Endodermal cell (in vitro differentiated cells): ENCODE measurements at regions not wholly inside any gene's neighbourhood (a gene's known extent, or its start where the extent isn't known, plus 50 kb on each side); places are given as distances from the start of the nearest gene placed in this dataset.

Experiments
- DNase-seq: peaks from one replicate; pipeline ENCODE4 v3.0.0-alpha.2; 2017
- H3K27ac ChIP-seq: 2 replicates; pipeline ENCODE4 v1.5.1; 2013; ENCODE audit warnings: mild to moderate bottlenecking, low read depth, low read length, moderate library complexity
- H3K27me3 ChIP-seq: 2 replicates; pipeline ENCODE4 v1.6.1; 2013; ENCODE audit warnings: mild to moderate bottlenecking, low read length, moderate library complexity; ENCODE audit not compliant: insufficient read depth, control insufficient read depth, poor library complexity, severe bottlenecking
- H3K36me3 ChIP-seq: 2 replicates; pipeline ENCODE4 v1.7.0; 2013; ENCODE audit warnings: mild to moderate bottlenecking, low read length, moderate library complexity; ENCODE audit not compliant: control insufficient read depth, insufficient read depth
- H3K4me1 ChIP-seq: one replicate; pipeline ENCODE4 v1.7.0; 2013; ENCODE audit warnings: low read length; ENCODE audit not compliant: control insufficient read depth, insufficient read depth
- H3K4me3 ChIP-seq: 2 replicates; pipeline ENCODE4 v1.5.1; 2013; ENCODE audit warnings: mild to moderate bottlenecking, low read length, moderate library complexity
- H3K9ac ChIP-seq: 2 replicates; pipeline ENCODE4 v1.6.1; 2013; ENCODE audit warnings: mild to moderate bottlenecking, low read length, moderate library complexity; ENCODE audit not compliant: poor library complexity, severe bottlenecking; ENCODE audit errors: extremely low read depth
- H3K9me3 ChIP-seq: 2 replicates; pipeline ENCODE4 v1.6.1; 2013; ENCODE audit warnings: mild to moderate bottlenecking, low read length, moderate library complexity; ENCODE audit not compliant: control insufficient read depth
- H3K27ac Mint-ChIP-seq: 2 replicates; pipeline ENCODE4 v1.8.0; 2020; ENCODE audit warnings: mixed read lengths
- H3K27me3 Mint-ChIP-seq: 2 replicates; pipeline ENCODE4 v1.8.0; 2021; ENCODE audit warnings: mild to moderate bottlenecking, mixed read lengths; ENCODE audit not compliant: insufficient read depth
- H3K36me3 Mint-ChIP-seq: 2 replicates; pipeline ENCODE4 v1.8.0; 2020; ENCODE audit warnings: low read depth, mixed read lengths
- H3K4me1 Mint-ChIP-seq: 2 replicates; pipeline ENCODE4 v1.8.0; 2020; ENCODE audit warnings: mixed read lengths
- H3K4me3 Mint-ChIP-seq: 2 replicates; pipeline ENCODE4 v1.8.0; 2020; ENCODE audit warnings: mild to moderate bottlenecking, moderate library complexity, mixed read lengths
- H3K9me3 Mint-ChIP-seq: 2 replicates; pipeline ENCODE4 v1.8.0; 2020; ENCODE audit warnings: mild to moderate bottlenecking, mixed read lengths
- WGBS, 2 experiments: methylation state at CpG; one replicate each; pipeline versions ENCODE4 v1.1.5 to v1.1.7; 2013; ENCODE audit warnings: missing lambda C conversion rate in 2 of 2, mixed read lengths in 1 of 2; ENCODE audit not compliant: insufficient coverage in 1 of 2, insufficient read length in 1 of 2; 5-methylcytosine and 5-hydroxymethylcytosine counted together
- TF ChIP-seq, protein P1 (sequence below): fragments of 200-600 bp; sonication (generic); conservative IDR thresholded peaks from 2 replicates; pipeline ENCODE4 v1.5.0; 2021; ENCODE audit warnings: antibody characterized with exemption, mild to moderate bottlenecking

DNA sequence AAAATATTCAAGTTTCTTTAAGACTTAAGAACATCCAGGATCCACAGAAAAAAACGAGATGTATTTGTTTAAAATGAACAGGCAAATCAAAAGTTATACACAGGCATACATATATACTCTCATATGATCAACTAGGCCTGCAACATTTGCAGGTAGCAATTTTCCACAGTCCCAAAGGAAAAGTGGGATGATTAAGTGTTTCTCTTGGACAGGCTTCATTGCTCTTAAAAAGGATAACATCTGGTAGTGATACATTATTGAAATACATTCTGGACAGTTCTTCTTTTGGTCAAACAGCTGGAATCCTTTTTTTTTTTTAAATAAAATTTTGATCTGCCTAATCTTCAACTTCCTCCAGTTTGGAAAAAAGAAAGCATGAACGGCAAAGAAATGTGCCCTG is 114.8 kb upstream of the TDRD3 start:
- H3K27me3 ChIP-seq: peaks cover 5% of the 10 kb centered on the region
- H3K4me3 ChIP-seq: no peak overlapping the region
- 73% methylated on average over 2 of the region's 2 CpGs; no CpG with 5 or more reads in 1 of the 2 experiments for WGBS, 2 experiments
- H3K27ac Mint-ChIP-seq: no peak overlapping the region
- H3K4me3 Mint-ChIP-seq: no peak overlapping the region
- H3K9me3 ChIP-seq: no peaks in the 10 kb centered on the region
- no peaks in the 10 kb centered on the region for H3K36me3 ChIP-seq
- H3K9ac ChIP-seq: no peak overlapping the region
- DNase-seq: no peak
- H3K4me1 ChIP-seq: peaks cover 2% of the 10 kb centered on the region
- peaks cover 3% of the 10 kb centered on the region for H3K9me3 Mint-ChIP-seq
- peaks cover 1% of the 10 kb centered on the region for H3K36me3 Mint-ChIP-seq
- H3K4me1 Mint-ChIP-seq: peaks cover 6% of the 10 kb centered on the region
- peaks cover 7% of the 10 kb centered on the region for H3K27me3 Mint-ChIP-seq
- no peak overlapping the region for H3K27ac ChIP-seq
- TF ChIP-seq, protein P1, sequence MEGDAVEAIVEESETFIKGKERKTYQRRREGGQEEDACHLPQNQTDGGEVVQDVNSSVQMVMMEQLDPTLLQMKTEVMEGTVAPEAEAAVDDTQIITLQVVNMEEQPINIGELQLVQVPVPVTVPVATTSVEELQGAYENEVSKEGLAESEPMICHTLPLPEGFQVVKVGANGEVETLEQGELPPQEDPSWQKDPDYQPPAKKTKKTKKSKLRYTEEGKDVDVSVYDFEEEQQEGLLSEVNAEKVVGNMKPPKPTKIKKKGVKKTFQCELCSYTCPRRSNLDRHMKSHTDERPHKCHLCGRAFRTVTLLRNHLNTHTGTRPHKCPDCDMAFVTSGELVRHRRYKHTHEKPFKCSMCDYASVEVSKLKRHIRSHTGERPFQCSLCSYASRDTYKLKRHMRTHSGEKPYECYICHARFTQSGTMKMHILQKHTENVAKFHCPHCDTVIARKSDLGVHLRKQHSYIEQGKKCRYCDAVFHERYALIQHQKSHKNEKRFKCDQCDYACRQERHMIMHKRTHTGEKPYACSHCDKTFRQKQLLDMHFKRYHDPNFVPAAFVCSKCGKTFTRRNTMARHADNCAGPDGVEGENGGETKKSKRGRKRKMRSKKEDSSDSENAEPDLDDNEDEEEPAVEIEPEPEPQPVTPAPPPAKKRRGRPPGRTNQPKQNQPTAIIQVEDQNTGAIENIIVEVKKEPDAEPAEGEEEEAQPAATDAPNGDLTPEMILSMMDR: no peak

DNA sequence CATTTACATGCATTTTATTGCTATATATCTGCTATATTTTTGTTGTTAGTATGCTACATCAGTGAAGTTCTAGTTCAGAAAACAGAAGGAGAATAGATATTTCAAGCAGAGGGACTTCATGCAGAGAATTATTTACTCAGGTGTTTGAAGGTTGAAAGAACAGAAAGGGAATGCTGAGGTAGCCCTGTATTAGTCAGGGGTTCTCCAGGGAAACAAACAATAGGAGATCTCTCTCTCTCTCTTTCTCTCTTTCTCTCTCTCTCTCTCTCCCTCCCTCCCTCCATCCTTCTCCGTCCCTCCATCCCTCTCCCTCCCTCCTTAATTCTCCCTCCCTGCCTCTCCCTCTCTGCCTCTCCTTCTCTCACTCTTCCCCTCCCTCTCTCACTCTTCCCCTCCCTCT is 114.3 kb upstream of the TDRD3 start:
- no peak overlapping the region for H3K4me3 Mint-ChIP-seq
- TF ChIP-seq, protein P1: no peak
- H3K4me1 Mint-ChIP-seq: peaks cover 6% of the 10 kb centered on the region
- H3K9ac ChIP-seq: peak overlapping the region; percentile 2
- H3K27me3 ChIP-seq: peaks cover 5% of the 10 kb centered on the region
- H3K27ac ChIP-seq: no peak overlapping the region
- H3K9me3 ChIP-seq: no peaks in the 10 kb centered on the region
- H3K9me3 Mint-ChIP-seq: peaks cover 3% of the 10 kb centered on the region
- peaks cover 1% of the 10 kb centered on the region for H3K36me3 Mint-ChIP-seq
- no peaks in the 10 kb centered on the region for H3K36me3 ChIP-seq
- DNase-seq: no peak
- H3K27ac Mint-ChIP-seq: no peak overlapping the region
- peaks cover 6% of the 10 kb centered on the region for H3K27me3 Mint-ChIP-seq
- H3K4me1 ChIP-seq: peaks cover 2% of the 10 kb centered on the region
- no peak overlapping the region for H3K4me3 ChIP-seq
- 50% methylated on average over 1 of the region's 1 CpG; no CpG with 5 or more reads in 1 of the 2 experiments for WGBS, 2 experiments

DNA sequence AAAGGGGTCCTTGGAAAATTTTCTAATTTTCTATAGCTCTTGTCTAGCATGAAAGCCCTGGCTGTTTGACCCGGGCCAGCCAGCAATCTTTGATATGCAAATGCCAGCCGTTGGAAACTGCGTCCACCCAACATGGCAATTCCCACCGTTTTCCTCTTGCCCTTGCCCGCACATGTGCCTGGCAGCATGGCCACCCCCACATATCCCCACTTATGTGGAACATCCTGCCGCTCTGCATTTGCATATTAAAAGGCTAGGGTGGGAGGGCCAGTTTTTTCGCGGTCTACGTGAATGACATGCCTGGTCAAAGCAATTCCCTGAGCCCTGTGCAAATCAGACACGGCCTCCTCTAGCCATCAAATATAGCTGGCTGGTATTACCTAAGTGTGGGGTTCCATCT is 110.3 kb upstream of the TDRD3 start:
- H3K4me1 Mint-ChIP-seq: peaks cover 4% of the 10 kb centered on the region
- H3K4me3 Mint-ChIP-seq: no peak overlapping the region
- no peak for DNase-seq
- peaks cover 1% of the 10 kb centered on the region for H3K36me3 Mint-ChIP-seq
- no peak overlapping the region for H3K27ac ChIP-seq
- H3K27me3 Mint-ChIP-seq: peaks cover 27% of the 10 kb centered on the region
- H3K36me3 ChIP-seq: no peaks in the 10 kb centered on the region
- H3K9me3 Mint-ChIP-seq: peaks cover 3% of the 10 kb centered on the region
- TF ChIP-seq, protein P1: no peak
- H3K9me3 ChIP-seq: no peaks in the 10 kb centered on the region
- H3K4me3 ChIP-seq: no peak overlapping the region
- H3K4me1 ChIP-seq: no peaks in the 10 kb centered on the region
- H3K9ac ChIP-seq: no peak overlapping the region
- H3K27ac Mint-ChIP-seq: no peak overlapping the region
- 83 to 87% methylated on average over 6 to 10 of the region's 10 CpGs for WGBS, 2 experiments
- peaks cover 32% of the 10 kb centered on the region for H3K27me3 ChIP-seq
